Keratinocyte (primary cell): ENCODE measurements at regions not wholly inside any gene's neighbourhood (a gene's known extent, or its start where the extent isn't known, plus 50 kb on each side); places are given as distances from the start of the nearest gene placed in this dataset.

Experiments used
- DNase-seq: peaks from one replicate; pipeline ENCODE4 v3.0.0-alpha.2; 2011; ENCODE audit warnings: low read depth, missing footprints, low spot score
- FAIRE-seq: peaks from 2 replicates; lab custom pipeline; 2011; peaks lifted over from hg19 to GRCh38; lab: Jason Lieb, UNC
- H2AFZ ChIP-seq: 2 replicates; pipeline ENCODE4 v1.6.0; 2012; ENCODE audit warnings: low read length, control low read depth, inconsistent platforms; ENCODE audit not compliant: control insufficient read depth
- H3K27ac ChIP-seq: 2 replicates; pipeline ENCODE4 v1.5.1; 2011; ENCODE audit warnings: low read length; ENCODE audit not compliant: control insufficient read depth, insufficient read depth
- H3K27me3 ChIP-seq: 3 replicates; pipeline ENCODE4 v1.6.0; 2011; ENCODE audit warnings: low read length; ENCODE audit not compliant: control insufficient read depth, insufficient read depth; ENCODE audit errors: extremely low read depth
- H3K36me3 ChIP-seq, 2 experiments: 2 replicates in 1 of 2; 3 replicates in 1 of 2; pipeline ENCODE4 v1.5.1; 2011; ENCODE audit warnings: low read length in 2 of 2, mild to moderate bottlenecking in 1 of 2; ENCODE audit not compliant: control insufficient read depth in 2 of 2, insufficient read depth in 2 of 2; ENCODE audit errors: extremely low read depth in 1 of 2
- H3K4me1 ChIP-seq: 3 replicates; pipeline ENCODE4 v1.5.1; 2011; ENCODE audit warnings: low read length; ENCODE audit not compliant: control insufficient read depth, insufficient read depth; ENCODE audit errors: extremely low read depth
- H3K4me2 ChIP-seq: 3 replicates; pipeline ENCODE4 v1.6.0; 2011; ENCODE audit warnings: low read depth, low read length; ENCODE audit not compliant: control insufficient read depth, insufficient read depth; ENCODE audit errors: extremely low read depth
- H3K4me3 ChIP-seq, 3 experiments: fragments of 200-600 bp in 1 of 3; sonication (generic) in 1 of 3; 2 replicates in 2 of 3; 3 replicates in 1 of 3; pipeline ENCODE4 v1.5.1; 2011 to 2016; ENCODE audit warnings: low read length in 3 of 3, mild to moderate bottlenecking in 3 of 3, control low read depth in 2 of 3, inconsistent platforms in 1 of 3, low read depth in 1 of 3, mixed read lengths in 1 of 3, mixed run types in 1 of 3, moderate library complexity in 1 of 3; ENCODE audit not compliant: control insufficient read depth in 2 of 3, insufficient read depth in 2 of 3; ENCODE audit errors: extremely low read depth in 1 of 3
- H3K79me2 ChIP-seq: 2 replicates; pipeline ENCODE4 v1.6.0; 2012; ENCODE audit warnings: low read length; ENCODE audit not compliant: control insufficient read depth, insufficient read depth
- H3K9ac ChIP-seq: 3 replicates; pipeline ENCODE4 v1.6.0; 2011; ENCODE audit warnings: low read length; ENCODE audit not compliant: control insufficient read depth, insufficient read depth; ENCODE audit errors: extremely low read depth
- H3K9me1 ChIP-seq: 3 replicates; pipeline ENCODE4 v1.6.0; 2011; ENCODE audit warnings: low read length; ENCODE audit not compliant: control insufficient read depth, insufficient read depth; ENCODE audit errors: extremely low read depth
- H3K9me3 ChIP-seq: 2 replicates; pipeline ENCODE4 v1.5.1; 2012; ENCODE audit warnings: low read depth, low read length; ENCODE audit not compliant: control insufficient read depth
- H4K20me1 ChIP-seq: 3 replicates; pipeline ENCODE4 v1.6.0; 2011; ENCODE audit warnings: low read length; ENCODE audit not compliant: control insufficient read depth, insufficient read depth; ENCODE audit errors: extremely low read depth
- CTCF ChIP-seq, 3 experiments: IDR thresholded peaks in 1 of 3; conservative IDR thresholded peaks in 1 of 3; optimal IDR thresholded peaks in 1 of 3; 2 replicates in 2 of 3; 3 replicates in 1 of 3; pipeline versions ENCODE3 to v1.5.1; 2011; ENCODE audit warnings: low read length in 3 of 3, mild to moderate bottlenecking in 3 of 3, moderate library complexity in 2 of 3, control low read depth in 1 of 3, inconsistent platforms in 1 of 3; ENCODE audit not compliant: insufficient read depth in 2 of 3; ENCODE audit errors: extremely low read depth in 1 of 3
- EZH2 ChIP-seq: IDR thresholded peaks from one replicate; pipeline ENCODE4 v1.6.1; 2012; ENCODE audit warnings: inconsistent platforms, mild to moderate bottlenecking, low read length, moderate library complexity
- dilution Hi-C: fragments of 300-500 bp; cut with MboI; formaldehyde crosslinking; loops from one replicate; pipeline ENCODE4 v1.7.0; 2020; ENCODE audit warnings: low sequenced_read_pairs; ENCODE audit not compliant: extremely low pct_ligation_motif_present

GRCh38 chr10:131569851-131570715 is 258.6 kb upstream of the TCERG1L start:
- H3K36me3 ChIP-seq: no peaks in the 10 kb centered on the region
- no peak for FAIRE-seq

GRCh38 chr10:131570716-131571307 is 259.3 kb upstream of the TCERG1L start:
- Histone ChIP-seq H3K79me2 (no peaks in the 10 kb centered on the region), H2AFZ (no peak overlapping the region), H3K4me1 (no peaks in the 10 kb centered on the region), H3K27me3 (no peaks in the 10 kb centered on the region), H4K20me1 (no peaks in the 10 kb centered on the region), H3K9ac (no peak overlapping the region), H3K27ac (no peak overlapping the region), H3K9me3 (peaks cover 7% of the 10 kb centered on the region), H3K4me3 (no peak overlapping the region), H3K36me3 (no peaks in the 10 kb centered on the region), H3K4me2 (no peak overlapping the region), H3K9me1 (no peaks in the 10 kb centered on the region)
- FAIRE-seq (no peak), DNase-seq (no peak)
- no peak for TF ChIP-seq EZH2
- no peak for TF ChIP-seq CTCF (optimal IDR thresholded peaks at IDR 0.05 in 1 of 3, IDR thresholded peaks at IDR 0.05 in 1 of 3, conservative IDR thresholded peaks at IDR 0.05 in 1 of 3; ENCODE audit: extremely low read depth in 1 of 3, insufficient read depth in 2 of 3, low read length in 3 of 3)
- dilution Hi-C loops: no loop called here

More at GRCh38 chr10:131569851-131570715, 258.6 kb upstream of the TCERG1L start:
- Histone ChIP-seq H3K27me3 (no peaks in the 10 kb centered on the region), H3K79me2 (no peaks in the 10 kb centered on the region), H3K4me2 (no peak overlapping the region), H3K9me3 (peaks cover 7% of the 10 kb centered on the region), H3K4me1 (no peaks in the 10 kb centered on the region), H4K20me1 (no peaks in the 10 kb centered on the region), H3K9ac (no peak overlapping the region), H3K4me3 (no peak overlapping the region), H2AFZ (no peak overlapping the region), H3K27ac (no peak overlapping the region), H3K9me1 (no peaks in the 10 kb centered on the region)
- TF ChIP-seq EZH2 (no peak), CTCF (optimal IDR thresholded peaks at IDR 0.05 in 1 of 3, IDR thresholded peaks at IDR 0.05 in 1 of 3, conservative IDR thresholded peaks at IDR 0.05 in 1 of 3; ENCODE audit: extremely low read depth in 1 of 3, insufficient read depth in 2 of 3, low read length in 3 of 3) (no peak)
- no peak for DNase-seq
- dilution Hi-C loops: no loop called here
